Stimulated activated CD4-positive, alpha-beta T cell treated with anti-CD3 and anti-CD28 coated beads, Interleukin-15, amount 100 ng/mL, for 1 hour (primary cell): ENCODE measurements at regions not wholly inside any gene's neighbourhood (a gene's known extent, or its start where the extent isn't known, plus 50 kb on each side); places are given as distances from the start of the nearest gene placed in this dataset.

Experiments used
- DNase-seq, 2 donors: peaks; one replicate each; pipeline ENCODE4 v3.0.0-alpha.2; 2020; ENCODE audit warnings: low read depth in 1 of 2, low spot score in 1 of 2

GRCh38 chr14:101132588-101132987 lies 229.1 kb upstream of the RTL1 start:
- DNase-seq: no peak

- no peak for DNase-seq
Observed at GRCh38 chr14:101133068-101133467, 229.5 kb upstream of the RTL1 start.

- DNase-seq: no peak
Observed at GRCh38 chr14:101134161-101134631, 230.7 kb upstream of the RTL1 start.

GRCh38 chr14:101134851-101135433 lies 231.4 kb upstream of the RTL1 start:
- DNase-seq: no peak

- no peak for DNase-seq
Observed at GRCh38 chr14:101135796-101136742, 232.5 kb upstream of the RTL1 start.

- no peak for DNase-seq
Observed at GRCh38 chr14:101137234-101137633, 233.7 kb upstream of the RTL1 start.

- no peak for DNase-seq
Observed at GRCh38 chr14:101147848-101148247, 244.3 kb upstream of the RTL1 start.

- DNase-seq: no peak
Observed at GRCh38 chr14:101150039-101150610, 246.6 kb upstream of the RTL1 start.

- DNase-seq: no peak
Observed at GRCh38 chr14:101151226-101151926, 247.9 kb upstream of the RTL1 start.

GRCh38 chr14:101151927-101152305 lies 248.4 kb upstream of the RTL1 start:
- no peak for DNase-seq

- no peak for DNase-seq
Observed at GRCh38 chr14:101152855-101153254, 249.3 kb upstream of the RTL1 start.

GRCh38 chr14:101153691-101154090 lies 250.2 kb upstream of the RTL1 start:
- no peak for DNase-seq

GRCh38 chr14:101155575-101155974 lies 252.1 kb upstream of the RTL1 start:
- DNase-seq: no peak

- DNase-seq: no peak
Observed at GRCh38 chr14:101167428-101167827, 263.9 kb upstream of the RTL1 start.

GRCh38 chr14:101169267-101169666 lies 265.7 kb upstream of the RTL1 start:
- DNase-seq: no peak

- DNase-seq: no peak
Observed at GRCh38 chr14:101171650-101172049, 268.1 kb upstream of the RTL1 start.

GRCh38 chr14:101173698-101174521 lies 270.4 kb upstream of the RTL1 start:
- no peak for DNase-seq

- no peak for DNase-seq
Observed at GRCh38 chr14:101174522-101174838, 271.0 kb upstream of the RTL1 start.

GRCh38 chr14:101174980-101175606 lies 271.6 kb upstream of the RTL1 start:
- DNase-seq: no peak
